ENCODE measurements at regions not wholly inside any gene's neighbourhood (a gene's known extent, or its start where the extent isn't known, plus 50 kb on each side); places are given as distances from the start of the nearest gene placed in this dataset.

- TF ChIP-seq CTCF (IDR thresholded peaks at IDR 0.05 in 2 of 3, conservative IDR thresholded peaks at IDR 0.05 in 1 of 3; ENCODE audit: borderline replicate concordance in 1 of 3, insufficient read depth in 1 of 3, low read depth in 2 of 3, low read length in 2 of 3) = no peak
- no peak for TF ChIP-seq POLR2A (IDR thresholded peaks at IDR 0.05; ENCODE audit: borderline replicate concordance, extremely low read depth, insufficient read depth, insufficient read length)
- no peak for TF ChIP-seq POLR2AphosphoS5 (IDR thresholded peaks at IDR 0.05; ENCODE audit: low read depth, low read length)
Measured at GRCh38 chr7:85734823-85735222, 548.0 kb upstream of the SEMA3D start.
